NCI-H1105 treated with DMSO at 0.1 percent for 48 hours (cell line): ENCODE measurements at regions not wholly inside any gene's neighbourhood (a gene's known extent, or its start where the extent isn't known, plus 50 kb on each side); places are given as distances from the start of the nearest gene placed in this dataset.
"Not testable (repeated sequence)": the region's sequence is repeated elsewhere in the genome, so short reads cannot be mapped to it uniquely, and the experiment has no call there.

Experiments
- DNase-seq: peaks from one replicate; lab custom pipeline; 2025; lab: John Stamatoyannopoulos, UW

GRCh38 chr4:1561286-1561990 lies 122.7 kb downstream of the FAM53A start:
- DNase-seq = no peak

- DNase-seq = no peak
Measured at GRCh38 chr4:1559896-1560650, 124.0 kb downstream of the FAM53A start.

GRCh38 chr4:1558205-1558604 lies 125.9 kb downstream of the FAM53A start:
- no peak for DNase-seq

- DNase-seq = no peak
Measured at GRCh38 chr4:1557221-1557597, 126.9 kb downstream of the FAM53A start.

- no peak for DNase-seq
Measured at GRCh38 chr4:1556541-1557220, 127.4 kb downstream of the FAM53A start.

GRCh38 chr4:1554876-1555265 lies 129.2 kb downstream of the FAM53A start:
- peak; percentile 52 for DNase-seq

GRCh38 chr4:1554246-1554875 lies 129.8 kb downstream of the FAM53A start:
- no peak for DNase-seq

- no peak for DNase-seq
Measured at GRCh38 chr4:1553365-1553764, 130.7 kb downstream of the FAM53A start.

GRCh38 chr4:1552451-1552850 lies 131.7 kb downstream of the FAM53A start:
- no peak for DNase-seq

GRCh38 chr4:1551211-1551610 lies 132.9 kb downstream of the FAM53A start:
- DNase-seq = no peak

GRCh38 chr4:1550122-1551070 lies 133.7 kb downstream of the FAM53A start:
- DNase-seq = no peak

GRCh38 chr4:1549638-1550035 lies 134.5 kb downstream of the FAM53A start:
- DNase-seq = no peak

- not testable (repeated sequence) for DNase-seq
Measured at GRCh38 chr4:1548827-1549637, 135.1 kb downstream of the FAM53A start.

GRCh38 chr4:1547856-1548826 lies 136.0 kb downstream of the FAM53A start:
- DNase-seq = no peak

- DNase-seq = no peak
Measured at GRCh38 chr4:1547131-1547855, 136.8 kb downstream of the FAM53A start.

GRCh38 chr4:1544861-1545281 lies 138.6 kb upstream of the NKX1-1 start:
- no peak for DNase-seq

GRCh38 chr4:1544435-1544834 lies 138.2 kb upstream of the NKX1-1 start:
- not testable (repeated sequence) for DNase-seq

GRCh38 chr4:1543976-1544375 lies 137.7 kb upstream of the NKX1-1 start:
- no peak for DNase-seq

- no peak for DNase-seq
Measured at GRCh38 chr4:1543561-1543960, 137.3 kb upstream of the NKX1-1 start.
